Loucy (cell line): ENCODE measurements at regions not wholly inside any gene's neighbourhood (a gene's known extent, or its start where the extent isn't known, plus 50 kb on each side); places are given as distances from the start of the nearest gene placed in this dataset.

Experiments
- CTCF ChIP-seq: fragments of 200-600 bp; sonication (generic); conservative IDR thresholded peaks from 2 replicates; pipeline ENCODE4 v1.5.1; 2014; ENCODE audit warnings: mild to moderate bottlenecking, antibody characterized with exemption, low read length
- EZH2phosphoT487 ChIP-seq: fragments of 200-600 bp; IDR thresholded peaks from 2 replicates; pipeline ENCODE4 v1.6.1; 2018; ENCODE audit warnings: antibody characterized with exemption, mild to moderate bottlenecking, moderate library complexity, borderline replicate concordance

- no peak for TF ChIP-seq CTCF
- TF ChIP-seq EZH2phosphoT487: no peak
Measured at GRCh38 chr5:87868792-87869191, 399.9 kb downstream of the TMEM161B start.
